GM19023 (cell line): ENCODE measurements at regions not wholly inside any gene's neighbourhood (a gene's known extent, or its start where the extent isn't known, plus 50 kb on each side); places are given as distances from the start of the nearest gene placed in this dataset.

Source experiments
- ATAC-seq: cut with Tn5 transposase; IDR thresholded peaks from one replicate; pipeline ENCODE4 v1.9.1; 2021; ENCODE audit warnings: mild to moderate bottlenecking, moderate library complexity; ENCODE audit not compliant: unreplicated experiment

- ATAC-seq, result no peak
Observed at GRCh38 chr1:216927633-216928032, 204.4 kb upstream of the ESRRG start.

GRCh38 chr1:216926720-216927510, 203.7 kb upstream of the ESRRG start:
- ATAC-seq, result no peak

DNA sequence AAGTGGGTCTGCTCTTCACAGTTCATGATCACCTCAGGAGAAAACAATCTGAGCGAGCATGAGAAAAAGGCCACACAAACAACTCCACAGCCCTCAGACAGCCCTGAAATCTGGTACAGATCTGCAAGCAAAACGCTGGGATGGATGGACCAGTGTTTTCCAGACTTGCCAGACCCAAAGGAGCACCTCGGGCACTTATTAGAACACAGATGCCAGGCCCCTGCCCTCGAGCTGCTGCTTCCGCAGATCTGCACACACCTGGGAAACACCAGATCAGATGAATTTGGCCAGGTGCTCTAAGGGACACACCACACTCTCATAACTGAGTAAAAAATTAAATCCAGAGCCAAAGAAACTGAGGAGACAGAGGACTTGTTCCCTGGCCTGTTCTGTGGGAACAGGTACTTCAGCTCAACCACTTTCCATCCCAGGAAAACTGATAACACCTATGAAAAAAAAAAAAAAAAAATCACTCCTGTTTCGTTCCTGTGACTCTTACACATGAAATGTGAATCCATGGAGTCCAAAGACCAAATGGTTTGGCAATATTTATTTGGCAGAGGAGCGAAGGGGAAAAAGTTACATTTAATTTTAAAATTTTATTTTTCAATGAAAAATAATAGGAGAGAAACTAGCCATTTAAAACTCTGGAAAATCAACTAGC, 202.9 kb upstream of the ESRRG start:
- no peak for ATAC-seq

DNA sequence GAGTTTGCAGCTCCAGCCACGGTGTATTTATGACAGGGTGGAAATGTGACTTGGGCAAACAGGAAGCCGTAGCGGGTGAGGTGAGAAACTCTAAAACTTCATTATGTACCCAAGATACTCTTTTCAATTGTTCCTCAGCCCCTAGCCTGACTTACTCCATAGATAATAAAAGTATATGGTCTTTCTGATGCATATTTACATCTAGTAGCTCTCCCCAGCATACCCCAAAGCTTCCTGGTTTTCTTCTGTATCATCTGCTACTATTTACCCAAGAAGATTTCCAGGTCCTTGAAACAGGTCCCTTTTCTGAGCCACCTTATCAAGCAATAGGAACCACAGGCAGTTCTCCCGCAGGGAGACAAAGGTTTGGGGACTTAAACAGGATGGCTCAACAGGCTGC, 201.5 kb upstream of the ESRRG start:
- no peak for ATAC-seq

- ATAC-seq, result no peak
Observed at GRCh38 chr1:216923601-216924000, 200.4 kb upstream of the ESRRG start.

DNA sequence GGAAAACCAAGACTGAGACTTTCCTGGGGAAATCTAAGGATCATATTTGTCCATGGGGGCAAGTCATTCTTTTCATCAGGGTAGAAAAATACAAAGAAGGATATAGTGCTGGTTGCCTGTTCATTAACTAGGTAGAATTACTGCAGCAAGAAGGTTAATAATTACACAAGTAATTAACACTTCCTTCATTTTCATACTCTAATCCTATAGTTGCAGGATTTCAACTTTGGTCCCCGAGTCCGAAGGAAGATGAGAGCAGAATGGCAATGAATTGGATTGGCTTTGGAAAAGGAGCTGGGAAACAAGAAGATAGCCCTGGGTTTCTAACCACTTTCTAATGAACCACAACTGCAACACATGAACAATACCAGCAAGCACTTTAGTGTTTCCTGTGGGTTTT, 199.2 kb upstream of the ESRRG start:
- ATAC-seq, result no peak

- ATAC-seq, result no peak
Observed at GRCh38 chr1:216921866-216922265, 198.6 kb upstream of the ESRRG start.

- ATAC-seq, result no peak
Observed at GRCh38 chr1:216919060-216919970, 196.1 kb upstream of the ESRRG start.

- ATAC-seq, result no peak
Observed at GRCh38 chr1:216916890-216917438, 193.7 kb upstream of the ESRRG start.

DNA sequence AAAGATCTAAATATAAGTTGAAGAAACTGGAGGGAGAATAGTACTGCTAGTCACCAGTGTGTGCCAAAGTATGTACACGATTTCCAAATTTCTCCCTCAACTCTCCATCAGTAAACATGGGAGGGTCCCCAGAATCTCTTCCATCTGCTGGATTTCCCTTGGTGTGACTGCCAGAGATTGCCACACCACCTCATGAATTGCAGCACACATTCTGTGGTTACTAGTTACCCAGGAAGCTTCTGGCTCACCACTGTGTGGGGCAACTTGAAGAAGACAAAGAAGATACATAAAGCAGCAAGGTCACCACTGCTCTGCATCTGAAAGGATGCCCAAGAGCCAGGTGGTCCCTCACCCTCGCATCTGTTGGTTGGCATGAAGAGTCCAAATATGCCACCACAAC, 191.7 kb upstream of the ESRRG start:
- no peak for ATAC-seq

DNA sequence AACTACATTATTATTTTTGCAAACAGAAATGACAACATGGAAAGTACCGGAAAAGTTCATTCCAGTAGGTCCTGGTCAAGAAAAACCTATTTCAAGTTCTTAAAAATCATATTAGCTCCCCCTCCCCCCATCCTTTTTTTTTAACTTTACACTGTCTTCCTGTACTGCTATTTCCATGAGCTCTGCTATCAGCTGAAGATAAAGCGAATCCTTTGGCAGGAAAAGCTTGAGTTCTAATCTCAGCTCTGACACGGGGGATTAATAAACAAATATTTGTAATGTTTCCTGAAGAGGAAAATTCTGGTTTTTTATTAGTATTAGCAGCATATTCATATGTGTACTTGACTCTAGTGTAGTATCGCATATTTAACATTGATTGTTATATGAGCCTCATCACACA, 190.7 kb upstream of the ESRRG start:
- no peak for ATAC-seq

DNA sequence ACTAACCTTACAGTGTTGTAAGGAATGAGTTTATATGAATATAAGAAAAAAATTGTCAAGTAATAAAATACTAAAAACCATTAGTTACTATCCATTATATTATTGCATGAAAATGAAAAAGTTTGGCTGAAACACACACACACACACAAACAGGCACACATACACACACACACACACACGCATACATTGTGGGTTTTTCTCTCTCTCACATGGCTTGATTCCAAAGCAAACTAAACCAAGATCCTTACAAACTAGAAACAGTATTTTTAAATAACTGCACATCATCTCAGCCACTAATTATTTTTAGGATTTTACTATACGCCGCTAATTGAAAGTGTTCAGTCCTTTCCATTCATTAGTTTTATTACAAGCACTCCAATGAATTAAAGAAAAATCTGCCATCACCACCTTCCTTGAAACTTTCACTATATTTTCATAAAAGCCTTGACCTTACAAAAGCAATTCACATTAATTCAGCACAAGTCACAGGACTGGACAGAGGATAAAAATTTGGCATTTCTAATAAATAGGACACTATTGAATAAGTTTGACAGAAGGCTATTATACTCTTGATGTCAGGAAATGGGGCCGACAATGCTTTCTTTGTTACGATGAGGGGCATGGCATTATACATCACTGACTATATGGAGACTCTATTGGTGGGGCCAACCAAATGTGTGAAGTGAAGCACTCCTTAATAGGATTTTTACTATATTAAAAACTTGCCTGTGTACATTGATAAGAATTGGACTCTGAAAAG, 187.0 kb upstream of the ESRRG start:
- ATAC-seq, result no peak

- ATAC-seq, result no peak
Observed at GRCh38 chr1:216908126-216908525, 184.9 kb upstream of the ESRRG start.

- ATAC-seq, result no peak
Observed at GRCh38 chr1:216907100-216907499, 183.9 kb upstream of the ESRRG start.

DNA sequence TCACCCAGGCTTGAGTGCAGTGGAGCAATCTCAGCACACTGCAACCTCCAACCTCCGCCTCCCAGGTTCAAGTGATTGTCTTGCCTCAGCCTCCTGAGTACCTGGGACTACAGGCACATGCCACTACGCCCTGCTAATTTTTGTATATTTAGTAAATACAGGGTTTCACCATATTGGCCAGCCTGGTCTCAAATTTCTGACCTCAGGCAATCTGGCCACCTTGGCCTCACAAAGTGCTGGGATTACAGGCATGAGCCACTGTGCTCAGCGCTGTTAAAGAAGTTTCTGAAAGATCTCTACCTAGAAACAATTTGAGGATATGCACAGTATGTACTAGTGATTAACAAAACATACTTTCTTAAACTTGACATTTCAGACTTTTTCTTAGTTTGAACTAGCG, 182.6 kb upstream of the ESRRG start:
- no peak for ATAC-seq

- no peak for ATAC-seq
Observed at GRCh38 chr1:216905137-216905536, 181.9 kb upstream of the ESRRG start.

- no peak for ATAC-seq
Observed at GRCh38 chr1:216904471-216904870, 181.2 kb upstream of the ESRRG start.

GRCh38 chr1:216903382-216903740, 180.1 kb upstream of the ESRRG start:
- ATAC-seq, result no peak

GRCh38 chr1:216902669-216903381, 179.6 kb upstream of the ESRRG start:
- ATAC-seq, result no peak

DNA sequence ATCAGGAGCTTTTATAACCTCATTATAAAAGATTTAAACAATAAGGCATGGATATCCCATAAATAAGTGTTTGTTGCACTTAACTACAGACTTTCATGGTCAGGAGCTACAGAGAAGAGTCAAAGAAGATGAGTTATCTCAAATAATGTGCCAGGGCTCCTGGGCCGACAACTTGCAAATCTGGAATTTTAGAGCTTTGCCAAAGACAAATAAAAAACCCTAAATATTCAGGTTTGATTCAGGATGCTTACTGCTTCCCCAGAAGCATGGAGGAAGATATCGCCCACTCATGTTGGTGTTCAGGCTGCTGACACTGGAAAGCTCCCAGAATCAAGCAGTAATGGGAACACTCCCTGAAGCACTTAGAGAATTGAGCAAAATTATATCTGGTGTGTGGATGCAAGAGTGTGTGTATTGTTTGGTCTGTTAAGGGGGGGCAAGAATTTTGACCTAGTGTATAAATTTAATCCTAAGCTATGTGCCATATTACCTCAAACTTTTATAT, 176.9 kb upstream of the ESRRG start:
- ATAC-seq, result no peak
